A673 (cell line): ENCODE measurements at regions not wholly inside any gene's neighbourhood (a gene's known extent, or its start where the extent isn't known, plus 50 kb on each side); places are given as distances from the start of the nearest gene placed in this dataset.

Experiments used
- BruUV-seq: library from RNA; stranded (reverse); fragments of 400-500 nt; replicated peaks from 2 replicates; lab custom pipeline; 2021; lab: Mats Ljungman, UMichigan
- CTCF ChIA-PET: fragments of 300-600 bp; sonication (Branson Sonifier 250); formaldehyde crosslinking; loops from one replicate; lab custom pipeline; 2022; ENCODE audit warnings: antibody characterized with exemption; lab: Charles Lee
- POLR2A ChIA-PET: fragments of 300-600 bp; sonication (Branson Sonifier 250); formaldehyde crosslinking; loops from one replicate; lab custom pipeline; 2022; ENCODE audit warnings: antibody characterized with exemption; ENCODE audit not compliant: low non-redundant PET; lab: Charles Lee
- DNase-seq: peaks from one replicate; pipeline ENCODE4 v3.0.0-alpha.2; 2015; ENCODE audit warnings: low spot score
- H3K27ac ChIP-seq: fragments of 200-600 bp; sonication (generic); 2 replicates; pipeline ENCODE4 v1.5.1; 2016; ENCODE audit warnings: mixed run types, low read depth, mild to moderate bottlenecking, mixed read lengths, antibody characterized with exemption, low read length; ENCODE audit not compliant: poor library complexity, severe bottlenecking
- H3K27me3 ChIP-seq: fragments of 200-600 bp; sonication (generic); replicated peaks from 2 replicates; pipeline ENCODE4 v1.6.1; 2017; ENCODE audit warnings: mixed run types, low read depth, mild to moderate bottlenecking, mixed read lengths, antibody characterized with exemption, low read length; ENCODE audit not compliant: insufficient read depth, poor library complexity
- H3K36me3 ChIP-seq: fragments of 200-600 bp; sonication (generic); 2 replicates; pipeline ENCODE4 v1.6.1; 2016; ENCODE audit warnings: mixed run types, mild to moderate bottlenecking, mixed read lengths, antibody characterized with exemption, low read length; ENCODE audit not compliant: insufficient read depth, poor library complexity, severe bottlenecking
- H3K4me1 ChIP-seq: fragments of 200-600 bp; sonication (generic); 2 replicates; pipeline ENCODE4 v1.6.1; 2017; ENCODE audit warnings: mixed run types, mild to moderate bottlenecking, mixed read lengths, antibody characterized with exemption, low read length; ENCODE audit not compliant: insufficient read depth, poor library complexity, severe bottlenecking
- H3K4me3 ChIP-seq: fragments of 200-600 bp; sonication (generic); 2 replicates; pipeline ENCODE4 v1.5.1; 2016; ENCODE audit warnings: low read depth, mixed run types, mild to moderate bottlenecking, mixed read lengths, low read length; ENCODE audit not compliant: poor library complexity, severe bottlenecking
- H3K9me3 ChIP-seq: fragments of 200-600 bp; sonication (generic); 2 replicates; pipeline ENCODE4 v1.6.1; 2016; ENCODE audit warnings: mixed run types, low read depth, mild to moderate bottlenecking, mixed read lengths, antibody characterized with exemption, low read length; ENCODE audit not compliant: poor library complexity, severe bottlenecking
- EZH2 ChIP-seq: fragments of 200-600 bp; sonication (generic); IDR thresholded peaks from 2 replicates; pipeline ENCODE4 v1.6.1; 2017; ENCODE audit warnings: borderline replicate concordance, low read depth, mild to moderate bottlenecking, mixed read lengths, antibody characterized with exemption, low read length; ENCODE audit not compliant: poor library complexity, severe bottlenecking
- intact Hi-C: fragments of 100-400 bp; cut with micrococcal nuclease; formaldehyde crosslinking; loops from one replicate; pipeline ENCODE4 v1.10.0; 2022; ENCODE audit not compliant: unreplicated experiment
- TF ChIP-seq, protein P1 (sequence below): fragments of 300-800, 200-600 bp; sonication (generic); conservative IDR thresholded peaks from 2 replicates; pipeline ENCODE4 v1.5.1; 2017; ENCODE audit warnings: low read depth, mild to moderate bottlenecking, antibody characterized with exemption, low read length, moderate library complexity, mixed read lengths

DNA sequence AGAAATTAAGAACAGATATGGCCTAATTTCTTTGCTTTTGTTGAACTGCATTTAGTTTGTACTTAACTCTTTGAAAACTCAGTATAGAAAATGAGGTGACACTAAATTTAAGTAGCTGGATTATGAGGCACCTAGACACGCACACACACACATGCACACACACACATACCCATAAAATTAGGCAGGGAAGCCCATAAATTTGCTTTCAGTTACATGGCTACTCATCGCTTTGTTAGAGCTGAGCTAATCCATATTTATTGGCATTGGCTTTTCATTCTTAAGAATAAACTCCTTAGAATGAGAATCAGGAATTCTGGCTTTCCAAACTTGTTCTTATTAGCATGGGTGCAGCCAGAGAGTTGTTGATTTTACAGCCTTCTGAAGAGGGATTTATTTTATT is 61.7 kb upstream of the MBNL2 start:
- CTCF ChIA-PET, result no interaction called here
- H3K27ac ChIP-seq, result no peak overlapping the region
- no peak for DNase-seq
- no peaks in the 10 kb centered on the region for H3K9me3 ChIP-seq
- TF ChIP-seq, protein P1, sequence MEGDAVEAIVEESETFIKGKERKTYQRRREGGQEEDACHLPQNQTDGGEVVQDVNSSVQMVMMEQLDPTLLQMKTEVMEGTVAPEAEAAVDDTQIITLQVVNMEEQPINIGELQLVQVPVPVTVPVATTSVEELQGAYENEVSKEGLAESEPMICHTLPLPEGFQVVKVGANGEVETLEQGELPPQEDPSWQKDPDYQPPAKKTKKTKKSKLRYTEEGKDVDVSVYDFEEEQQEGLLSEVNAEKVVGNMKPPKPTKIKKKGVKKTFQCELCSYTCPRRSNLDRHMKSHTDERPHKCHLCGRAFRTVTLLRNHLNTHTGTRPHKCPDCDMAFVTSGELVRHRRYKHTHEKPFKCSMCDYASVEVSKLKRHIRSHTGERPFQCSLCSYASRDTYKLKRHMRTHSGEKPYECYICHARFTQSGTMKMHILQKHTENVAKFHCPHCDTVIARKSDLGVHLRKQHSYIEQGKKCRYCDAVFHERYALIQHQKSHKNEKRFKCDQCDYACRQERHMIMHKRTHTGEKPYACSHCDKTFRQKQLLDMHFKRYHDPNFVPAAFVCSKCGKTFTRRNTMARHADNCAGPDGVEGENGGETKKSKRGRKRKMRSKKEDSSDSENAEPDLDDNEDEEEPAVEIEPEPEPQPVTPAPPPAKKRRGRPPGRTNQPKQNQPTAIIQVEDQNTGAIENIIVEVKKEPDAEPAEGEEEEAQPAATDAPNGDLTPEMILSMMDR, result no peak
- TF ChIP-seq EZH2, result no peak
- BruUV-seq, result no TSS peak
- intact Hi-C loops, result no loop called here
- no peaks in the 10 kb centered on the region for H3K36me3 ChIP-seq
- H3K4me3 ChIP-seq, result no peak overlapping the region
- POLR2A ChIA-PET, result no interaction called here
- peaks cover 7% of the 10 kb centered on the region for H3K27me3 ChIP-seq
- no peaks in the 10 kb centered on the region for H3K4me1 ChIP-seq

DNA sequence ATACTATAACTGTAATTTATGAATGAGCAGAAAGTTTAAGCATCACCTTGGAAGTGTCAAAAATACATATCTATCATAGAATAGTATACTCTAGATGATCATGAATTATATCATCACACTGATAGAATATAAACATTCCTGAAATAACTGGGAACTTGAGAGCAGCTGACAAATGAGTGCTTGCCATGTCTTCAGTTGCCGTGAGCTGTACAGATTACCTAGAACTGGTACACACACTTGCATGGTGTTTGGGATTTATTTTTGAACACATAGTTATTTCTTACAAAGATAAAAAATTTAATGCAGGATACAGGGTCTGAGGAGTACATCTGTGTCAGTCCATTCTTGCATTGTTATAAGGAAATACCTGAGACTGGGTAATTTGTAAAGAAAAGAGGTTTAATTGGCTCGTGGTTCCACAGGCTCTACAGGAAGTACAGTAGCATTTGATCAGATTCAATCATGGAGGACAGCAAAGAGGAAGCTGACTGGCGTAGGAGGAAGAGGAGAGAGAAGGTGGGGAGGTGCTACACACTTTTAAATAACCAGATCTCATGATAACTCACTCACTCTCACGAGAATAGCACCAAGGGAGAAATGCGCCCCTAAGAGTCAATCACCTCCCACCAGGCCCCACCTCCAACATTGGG is 60.4 kb upstream of the MBNL2 start:
- Histone ChIP-seq H3K4me3 (no peak overlapping the region), H3K36me3 (no peaks in the 10 kb centered on the region), H3K4me1 (no peaks in the 10 kb centered on the region), H3K9me3 (no peaks in the 10 kb centered on the region), H3K27ac (no peak overlapping the region), H3K27me3 (peaks cover 7% of the 10 kb centered on the region)
- BruUV-seq, result no TSS peak
- DNase-seq, result no peak
- ChIA-PET CTCF (no interaction called here), POLR2A (no interaction called here)
- intact Hi-C loops, result no loop called here
- no peak for TF ChIP-seq EZH2
- TF ChIP-seq, protein P1, result no peak

DNA sequence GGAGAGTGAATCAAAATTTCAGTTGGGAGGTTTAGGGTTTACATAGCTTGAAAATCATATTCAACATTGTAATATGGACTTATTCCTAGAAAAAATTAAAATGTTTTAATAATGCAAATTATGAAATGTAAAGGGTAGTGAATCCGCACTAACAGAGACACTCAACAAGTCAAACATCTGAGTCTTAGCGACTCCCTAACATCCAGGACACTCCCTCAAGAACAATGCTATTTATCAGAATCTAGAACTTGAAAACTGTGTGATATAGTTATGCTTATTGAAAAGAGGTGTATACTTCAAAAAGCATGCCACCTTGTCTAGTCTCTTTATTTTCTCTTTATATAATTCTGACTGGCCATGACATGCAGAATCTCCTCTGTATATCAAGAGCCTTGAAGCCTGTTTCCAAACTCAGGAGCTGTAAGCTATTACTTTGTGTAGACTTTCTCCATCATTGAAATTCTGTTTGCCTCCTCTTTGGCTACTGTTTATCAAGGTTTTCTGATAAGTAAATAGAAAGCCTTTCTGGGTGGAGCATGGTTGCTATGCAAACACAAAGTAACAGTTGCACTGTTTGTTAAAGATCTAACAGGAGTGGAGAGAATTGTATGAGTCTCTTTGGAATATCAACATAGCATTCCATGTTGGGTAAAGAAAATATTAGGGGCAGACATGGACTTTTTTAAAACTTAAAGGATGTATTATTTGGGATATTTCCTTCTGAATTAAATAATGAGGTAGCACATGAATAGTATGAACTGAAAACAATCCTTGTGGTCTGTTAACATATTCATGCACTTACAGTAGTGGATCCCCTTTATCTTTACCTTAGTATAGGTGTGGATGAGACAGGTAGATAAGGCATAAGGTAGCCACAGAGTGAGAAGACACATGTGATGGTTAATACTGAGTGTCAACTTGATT is 56.4 kb upstream of the MBNL2 start:
- Histone ChIP-seq H3K36me3 (no peaks in the 10 kb centered on the region), H3K9me3 (no peaks in the 10 kb centered on the region), H3K27me3 (peaks cover 7% of the 10 kb centered on the region), H3K4me1 (no peaks in the 10 kb centered on the region), H3K27ac (no peak overlapping the region), H3K4me3 (no peak overlapping the region)
- CTCF ChIA-PET, result no interaction called here
- intact Hi-C loops, result no loop called here
- TF ChIP-seq EZH2, result no peak
- TF ChIP-seq, protein P1, result no peak
- DNase-seq, result no peak
- POLR2A ChIA-PET, result no interaction called here
- BruUV-seq, result no TSS peak
